Esophagus muscularis mucosa (tissue), 4 donors: ENCODE measurements at regions not wholly inside any gene's neighbourhood (a gene's known extent, or its start where the extent isn't known, plus 50 kb on each side); places are given as distances from the start of the nearest gene placed in this dataset.

Experiments
- CTCF ChIP-seq, 3 experiments: fragments of 200-600 bp in 2 of 3; fragments of 450-650 bp in 1 of 3; sonication (generic) in 2 of 3; IDR thresholded peaks; one replicate each; pipeline ENCODE4 v1.5.1; 2017 to 2019; ENCODE audit warnings: antibody characterized with exemption in 3 of 3, mild to moderate bottlenecking in 2 of 3, moderate library complexity in 1 of 3
- EP300 ChIP-seq: sonication (generic); formaldehyde crosslinking; IDR thresholded peaks from one replicate; pipeline ENCODE4 v1.6.1; 2017; ENCODE audit warnings: antibody characterized with exemption
- POLR2A ChIP-seq: fragments of 450-650 bp; IDR thresholded peaks from one replicate; pipeline ENCODE4 v1.6.1; 2017; ENCODE audit warnings: antibody characterized with exemption, moderate library complexity, mild to moderate bottlenecking, low read depth
- POLR2AphosphoS5 ChIP-seq, 2 donors: sonication (generic); formaldehyde crosslinking; IDR thresholded peaks; one replicate each; pipeline ENCODE4 v1.6.1; 2017; ENCODE audit warnings: antibody characterized with exemption in 2 of 2

GRCh38 chr3:14334136-14334535 is 68.3 kb upstream of the SLC6A6 start:
- TF ChIP-seq POLR2AphosphoS5 (IDR thresholded peaks at IDR 0.05), result no peak
- TF ChIP-seq CTCF (IDR thresholded peaks at IDR 0.05), result no peak
- TF ChIP-seq EP300, result no peak
- TF ChIP-seq POLR2A, result no peak
